GM18858 (cell line): ENCODE measurements at regions not wholly inside any gene's neighbourhood (a gene's known extent, or its start where the extent isn't known, plus 50 kb on each side); places are given as distances from the start of the nearest gene placed in this dataset.
"Not testable (repeated sequence)": the region's sequence is repeated elsewhere in the genome, so short reads cannot be mapped to it uniquely, and the experiment has no call there.

ENCODE experiments used
- ATAC-seq: cut with Tn5 transposase; IDR thresholded peaks from one replicate; pipeline ENCODE4 v1.9.1; 2021; ENCODE audit not compliant: unreplicated experiment

DNA sequence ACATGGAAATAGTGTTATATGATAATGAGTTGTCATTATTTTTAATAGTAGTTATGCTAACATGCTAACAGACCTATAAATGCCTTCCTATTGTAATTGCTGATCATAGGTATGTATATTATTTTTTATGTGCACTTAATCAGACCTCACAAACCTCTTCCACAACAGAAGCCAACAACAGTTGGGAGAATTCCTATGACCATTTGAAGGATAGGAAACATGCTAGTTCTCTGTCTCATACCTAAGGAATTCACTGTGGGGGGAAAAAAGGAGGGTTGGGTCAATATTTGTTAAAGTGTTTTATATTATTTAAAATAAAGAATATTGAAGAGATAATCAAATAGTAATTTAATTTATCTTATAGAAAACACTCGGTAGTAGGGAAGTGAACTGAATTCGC lies 990.9 kb downstream of the EPHA7 start:
- no peak for ATAC-seq

DNA sequence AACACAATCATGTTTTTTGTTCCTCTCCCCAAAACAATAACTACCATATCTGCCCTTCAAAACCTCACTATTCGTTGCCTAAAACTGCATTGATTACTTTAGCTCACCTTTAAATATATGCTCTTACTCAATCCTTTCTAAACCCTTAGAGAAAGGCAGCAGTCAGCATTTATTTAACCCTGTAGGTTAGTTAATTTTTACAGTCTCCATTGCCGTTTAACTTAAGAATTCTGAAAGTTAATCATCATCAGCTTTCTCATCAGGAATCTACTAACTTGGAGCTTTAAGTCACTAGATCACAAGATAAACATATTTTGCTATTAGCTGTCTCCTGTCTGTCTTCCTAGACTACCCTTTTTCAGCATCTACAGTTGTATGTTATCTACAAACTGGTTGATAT lies 991.9 kb downstream of the EPHA7 start:
- ATAC-seq = no peak

DNA sequence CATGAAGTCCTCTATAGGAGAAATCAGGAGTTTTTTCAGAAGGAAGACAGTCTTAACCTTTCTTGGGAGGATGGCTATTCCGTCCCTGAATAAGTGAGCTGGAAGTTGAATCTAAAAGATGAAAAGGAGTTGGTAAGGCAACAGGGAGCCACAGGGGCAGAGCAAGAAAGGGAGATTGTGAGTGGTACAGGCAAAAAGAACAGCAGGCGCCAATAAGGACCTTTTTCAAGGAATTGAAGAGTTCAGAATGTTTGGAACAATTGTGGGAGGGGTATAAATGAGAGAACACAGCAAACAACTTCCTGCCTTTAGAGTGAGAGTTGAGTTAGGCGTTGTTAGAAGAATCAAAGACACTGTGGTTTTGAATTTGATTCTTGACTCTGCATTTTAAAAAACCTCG lies 1003.7 kb downstream of the EPHA7 start:
- no peak for ATAC-seq

DNA sequence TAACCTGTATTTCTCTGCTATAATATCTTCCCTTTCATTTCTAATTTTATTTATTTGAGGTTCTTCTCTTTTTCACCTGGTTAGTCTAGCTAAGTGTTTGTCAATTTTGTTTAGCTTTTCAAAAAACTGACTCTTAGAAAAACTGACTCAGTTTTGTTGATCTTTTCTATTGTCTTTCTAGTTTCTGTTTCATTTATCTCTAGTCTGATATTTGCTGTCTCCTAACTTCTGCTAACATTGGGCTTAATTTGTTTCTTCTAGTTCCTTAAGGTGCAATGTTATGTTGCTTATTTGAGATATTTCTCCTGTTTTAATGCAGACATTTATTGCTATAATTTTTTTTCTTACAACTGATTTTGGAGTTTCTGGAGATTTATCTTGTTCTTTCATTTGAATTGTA lies 1011.0 kb downstream of the EPHA7 start:
- no peak for ATAC-seq

DNA sequence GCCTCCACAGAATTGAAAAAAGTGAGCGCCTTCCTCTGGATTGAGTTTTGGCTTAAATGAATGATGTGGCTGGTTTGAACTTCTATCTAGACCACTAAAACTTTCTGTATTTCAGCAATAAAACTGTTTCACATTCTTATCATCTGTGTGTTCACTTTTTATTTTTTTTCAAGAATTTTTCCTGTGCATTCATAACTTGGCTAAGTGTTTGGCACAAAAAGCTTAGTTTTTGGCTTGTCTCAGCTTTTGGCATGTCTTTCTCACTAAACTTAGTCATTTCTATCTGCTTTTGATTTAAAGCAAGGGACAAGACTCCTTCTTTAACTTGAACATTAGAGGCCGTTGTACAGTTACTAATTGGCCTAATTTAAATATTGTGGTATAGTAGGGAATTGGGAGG lies 1015.1 kb downstream of the EPHA7 start:
- no peak for ATAC-seq

DNA sequence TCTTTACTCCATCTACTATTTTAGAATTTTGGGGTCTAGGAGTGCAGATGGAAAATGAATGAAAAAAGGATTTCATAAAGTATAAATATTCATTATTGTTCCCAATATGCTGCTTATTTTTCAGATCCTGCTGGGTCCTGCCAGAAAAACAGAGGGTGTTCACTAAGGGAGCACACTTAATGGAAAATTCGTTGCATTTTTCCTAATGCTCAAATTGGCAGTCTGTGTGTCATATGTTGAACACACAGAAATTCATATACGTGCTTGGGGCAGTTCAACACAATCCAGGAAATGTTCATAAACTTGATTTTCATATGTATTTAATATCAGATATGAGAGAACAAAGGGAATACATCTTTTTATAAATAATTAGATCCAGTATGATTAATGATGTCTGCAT lies 1019.4 kb downstream of the EPHA7 start:
- no peak for ATAC-seq

DNA sequence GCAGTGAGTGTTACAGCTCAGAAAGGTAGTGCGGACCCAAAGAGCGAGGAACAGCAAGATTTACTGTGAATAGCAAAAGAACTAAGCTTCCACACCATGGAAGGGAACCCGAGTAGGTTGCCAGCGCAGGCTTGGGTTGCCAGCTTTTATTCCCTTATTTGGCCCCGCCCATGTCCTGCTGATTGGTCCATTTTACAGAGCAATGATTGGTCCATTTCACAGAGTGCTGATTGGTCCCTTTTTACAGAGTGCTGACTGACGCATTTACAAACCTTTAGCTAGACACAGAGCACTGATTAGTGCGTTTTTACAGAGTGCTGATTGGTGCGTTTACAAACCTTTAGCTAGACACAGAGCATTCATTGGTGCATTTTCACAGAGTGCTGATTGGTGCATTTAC lies 1030.7 kb downstream of the EPHA7 start:
- not testable (repeated sequence) for ATAC-seq

DNA sequence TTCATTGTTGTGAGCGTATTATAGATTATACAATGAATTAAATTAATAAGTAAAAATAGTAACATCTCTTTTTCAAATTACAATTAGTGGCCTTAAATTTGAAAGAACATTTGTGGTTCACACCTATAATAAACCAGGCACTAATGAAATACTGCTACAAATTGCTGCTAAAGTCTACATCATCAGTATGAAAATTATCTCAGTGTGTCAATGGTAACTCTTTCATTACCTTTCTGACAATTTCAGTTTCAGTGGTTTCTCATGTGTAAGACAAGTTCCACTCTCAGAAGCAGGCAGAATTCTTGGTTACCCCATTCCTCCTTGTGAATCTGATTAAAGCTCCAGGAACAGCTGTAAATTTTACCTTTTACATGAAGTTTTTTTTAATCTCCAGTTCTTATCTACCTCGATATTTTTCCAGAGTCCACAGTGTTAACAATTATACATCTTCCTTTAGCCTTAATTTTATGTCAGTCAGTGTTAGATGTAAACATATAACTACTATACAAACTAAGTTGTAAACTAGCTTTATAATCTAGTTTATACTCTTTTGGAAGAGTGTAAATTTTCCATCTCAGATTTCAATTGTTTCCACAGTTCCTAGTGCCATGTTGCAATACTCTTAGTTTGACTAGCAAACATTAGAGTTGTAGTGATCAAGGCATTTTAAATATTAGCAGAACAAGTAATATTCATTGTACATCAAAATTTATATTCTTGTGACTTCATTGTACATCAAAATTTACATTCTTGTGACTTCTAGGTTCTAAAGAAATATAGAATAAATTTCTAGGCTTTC lies 1038.4 kb downstream of the EPHA7 start:
- peak; percentile 80 for ATAC-seq

DNA sequence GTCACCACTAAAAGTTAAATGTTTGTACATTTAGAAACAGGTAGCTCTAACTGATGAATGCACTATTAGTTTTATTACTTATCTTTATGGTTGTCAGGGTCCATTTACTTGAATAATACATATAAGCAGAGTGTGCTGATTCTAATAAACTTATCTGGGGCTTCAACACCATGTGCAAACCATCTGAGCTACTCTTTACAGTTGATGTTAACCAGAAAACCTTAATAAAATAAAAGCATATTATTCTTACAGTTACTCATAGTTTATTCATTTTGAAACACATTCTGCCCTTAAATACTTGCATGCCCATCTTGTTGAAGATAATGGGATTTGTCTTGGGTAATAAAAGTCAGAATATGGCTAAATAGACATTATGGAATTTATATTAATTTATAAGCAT lies 1042.2 kb downstream of the EPHA7 start:
- ATAC-seq = no peak

DNA sequence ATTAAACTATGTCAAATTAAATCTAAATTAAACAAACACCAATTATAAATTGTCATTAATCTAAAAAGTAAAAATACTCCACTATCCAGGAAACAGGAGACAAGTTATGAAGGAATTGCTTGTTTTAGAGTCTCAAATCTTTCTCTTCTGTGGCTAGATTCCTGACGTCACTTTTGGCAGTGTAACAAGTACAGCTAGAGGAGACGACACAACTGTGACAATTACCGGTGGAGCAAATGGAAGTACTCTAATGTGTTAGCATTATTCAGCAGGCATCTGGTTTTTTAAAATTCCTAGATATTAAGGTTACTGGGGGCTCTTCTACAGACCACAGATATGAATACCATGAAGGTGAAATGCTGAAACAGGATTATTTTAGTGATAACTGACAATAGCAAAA lies 1042.7 kb downstream of the EPHA7 start:
- ATAC-seq = no peak

DNA sequence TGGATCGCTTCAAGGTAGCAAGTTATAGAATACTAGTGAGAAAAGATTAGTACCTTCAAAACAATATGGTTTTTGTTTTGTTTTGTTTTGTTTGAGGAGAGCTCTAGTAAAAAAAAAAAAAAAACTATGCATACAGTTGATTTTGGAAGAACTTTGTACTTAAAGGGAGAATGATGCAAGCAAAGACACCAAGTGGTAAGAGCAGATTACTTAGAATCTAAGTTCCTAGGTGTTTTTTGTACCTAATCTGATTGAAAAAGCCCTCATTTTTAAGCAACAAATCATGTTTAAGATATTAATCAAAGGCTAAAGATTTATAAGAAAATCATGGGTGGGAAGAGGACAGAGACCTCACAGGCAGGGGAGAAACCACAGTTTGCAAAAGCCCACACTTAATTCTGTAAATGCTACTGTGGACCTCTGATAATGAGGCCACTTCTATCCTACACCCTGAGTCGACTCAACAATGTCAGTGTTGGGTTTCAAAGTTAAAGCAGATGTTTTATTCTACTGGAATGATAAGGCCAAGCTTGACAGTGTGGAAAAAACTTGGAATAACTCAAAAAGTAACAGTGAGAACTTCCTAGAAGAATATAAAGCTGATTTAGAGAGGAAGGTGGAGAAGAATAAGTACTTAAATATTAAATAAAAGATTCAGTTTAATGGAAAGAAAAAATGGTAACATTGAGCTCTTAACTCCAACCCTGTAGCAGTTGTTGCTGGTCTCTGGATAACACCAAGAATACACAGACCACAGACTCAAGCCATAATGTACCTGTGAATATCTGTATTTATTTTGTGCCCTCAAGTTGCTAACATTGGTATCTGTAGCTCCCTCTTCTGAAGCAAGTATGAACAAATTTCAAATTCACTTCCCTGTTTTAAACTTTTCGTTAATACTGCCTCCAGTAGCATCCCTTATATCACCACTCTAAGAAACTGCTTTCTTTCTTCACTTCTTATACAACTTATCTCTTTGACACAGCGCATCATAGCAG lies 1047.8 kb downstream of the EPHA7 start:
- ATAC-seq = no peak

DNA sequence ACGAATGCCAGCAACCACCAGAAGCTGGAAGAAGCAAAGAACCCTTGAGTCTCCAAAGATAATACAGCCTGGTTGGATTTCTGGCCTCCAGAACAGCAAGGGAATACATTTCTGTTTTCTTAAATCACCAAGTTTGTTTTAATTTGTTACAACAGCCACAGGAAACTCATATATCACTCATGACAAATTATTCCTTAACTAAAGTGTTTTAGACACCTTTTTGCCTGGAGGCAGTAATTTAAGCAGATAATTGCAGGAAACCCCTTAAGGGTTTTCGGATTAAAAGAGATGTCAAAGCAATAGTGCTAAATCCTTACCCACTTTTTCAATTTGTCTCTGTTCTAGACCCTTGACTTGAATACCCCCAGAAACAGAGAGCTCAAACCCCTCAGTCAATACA lies 1050.0 kb downstream of the EPHA7 start:
- ATAC-seq = no peak

DNA sequence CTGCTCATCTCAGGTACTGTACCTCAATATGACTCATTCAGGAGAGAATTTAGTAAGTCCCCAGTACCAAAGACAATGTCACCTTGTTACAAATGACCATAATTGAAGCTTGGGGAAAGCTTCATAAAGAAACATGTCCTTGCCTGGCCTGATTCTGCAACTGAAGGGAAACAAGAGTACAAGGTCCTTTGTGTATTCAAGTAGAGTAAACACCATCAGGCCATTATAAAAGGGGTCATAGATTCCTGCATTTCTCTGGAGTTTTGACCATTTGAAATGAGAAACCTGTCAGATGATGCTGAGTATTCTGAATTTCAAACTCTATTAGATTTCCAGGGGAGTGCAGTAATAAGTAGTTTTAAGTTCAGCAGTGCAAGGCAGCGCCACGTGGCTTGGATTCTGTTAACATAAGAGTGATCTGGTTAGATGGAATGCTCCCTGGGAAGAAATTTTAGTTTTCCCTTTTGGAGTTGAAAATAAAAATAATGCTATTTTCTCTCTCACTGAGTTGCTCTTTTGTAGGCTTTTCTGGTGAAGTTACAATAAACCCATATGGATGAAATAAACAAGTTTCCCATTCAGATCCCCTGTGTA lies 1054.3 kb downstream of the EPHA7 start:
- no peak for ATAC-seq

DNA sequence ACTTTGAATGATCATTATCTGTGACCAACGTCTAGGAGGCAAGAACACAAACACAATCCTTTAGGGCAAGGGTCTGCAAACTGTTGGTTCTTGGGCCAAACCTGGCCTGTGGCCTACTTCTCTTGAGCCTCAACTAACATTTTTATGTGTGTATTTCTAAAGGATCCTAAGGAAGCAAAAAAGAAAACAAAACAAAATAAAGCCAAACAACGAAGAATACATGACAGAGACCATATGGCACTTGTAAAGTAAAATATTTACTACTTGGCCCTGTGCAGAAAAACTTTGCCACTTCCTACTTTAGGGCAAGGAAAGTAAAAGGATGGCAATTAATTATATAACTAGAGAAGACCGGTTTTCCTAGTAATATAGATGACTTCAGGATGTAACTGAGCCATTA lies 1056.2 kb downstream of the EPHA7 start:
- no peak for ATAC-seq

DNA sequence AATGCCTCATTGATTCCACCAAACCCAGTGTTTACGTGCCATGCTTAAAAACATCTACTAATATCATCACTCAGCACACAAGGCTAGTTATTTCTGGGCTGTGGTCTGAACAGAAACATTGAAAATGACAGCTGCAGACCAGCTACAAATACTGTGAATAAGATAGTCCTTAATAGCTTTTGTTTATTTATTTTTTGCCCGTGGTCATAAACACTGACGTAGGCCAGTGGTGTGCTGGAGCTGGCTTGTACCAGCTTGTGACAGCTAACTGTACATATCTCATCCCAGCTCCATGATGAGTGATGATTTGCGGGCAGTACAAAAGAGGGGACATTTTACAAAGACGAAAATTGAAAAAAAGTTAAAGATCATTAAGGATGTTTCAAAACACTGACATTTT lies 1057.0 kb downstream of the EPHA7 start:
- no peak for ATAC-seq

DNA sequence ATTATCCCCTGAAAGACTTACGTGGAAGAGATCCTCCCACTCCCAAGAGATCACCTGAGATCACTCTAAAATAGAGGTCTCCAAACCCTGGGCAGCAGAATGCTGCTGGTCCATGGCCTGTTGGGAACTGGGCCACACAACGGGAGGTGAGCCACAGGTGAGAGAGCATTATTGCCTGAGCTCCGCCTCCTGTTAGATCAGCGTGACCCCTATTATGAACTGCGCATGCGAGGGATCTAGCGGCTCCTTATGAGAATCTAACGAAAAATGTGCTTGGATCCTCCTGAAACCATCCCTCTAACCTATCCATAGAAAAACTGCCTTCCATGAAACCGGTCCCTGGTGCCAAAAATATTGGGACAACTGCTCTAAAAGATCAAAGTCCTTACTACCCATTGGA lies 1057.4 kb downstream of the EPHA7 start:
- ATAC-seq = no peak

DNA sequence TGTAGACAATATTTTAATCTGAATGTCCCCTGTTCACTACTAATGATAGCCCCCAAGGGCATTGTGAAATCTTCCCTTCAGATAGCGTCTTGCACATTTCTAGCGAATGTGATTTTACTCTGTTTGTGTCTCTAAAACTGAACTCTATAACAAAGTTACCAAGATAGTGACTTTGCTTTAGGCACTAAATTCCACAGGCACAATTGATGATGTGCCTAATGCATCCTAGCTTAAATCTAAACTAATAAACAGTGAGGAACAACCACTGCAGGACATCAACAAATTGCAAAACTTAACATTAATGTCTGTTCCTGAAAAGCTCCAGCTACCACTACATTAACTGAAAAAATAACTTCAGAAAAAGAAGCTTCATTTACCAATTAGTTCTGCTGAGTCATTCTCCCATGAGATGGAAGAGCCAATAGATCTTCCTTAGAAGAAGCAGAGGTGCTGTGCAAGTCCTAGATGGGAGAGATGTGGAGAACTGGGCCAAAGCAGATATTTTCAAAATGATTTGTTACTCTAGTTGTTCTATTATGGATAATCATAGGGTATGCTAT lies 1065.0 kb downstream of the EPHA7 start:
- no peak for ATAC-seq

DNA sequence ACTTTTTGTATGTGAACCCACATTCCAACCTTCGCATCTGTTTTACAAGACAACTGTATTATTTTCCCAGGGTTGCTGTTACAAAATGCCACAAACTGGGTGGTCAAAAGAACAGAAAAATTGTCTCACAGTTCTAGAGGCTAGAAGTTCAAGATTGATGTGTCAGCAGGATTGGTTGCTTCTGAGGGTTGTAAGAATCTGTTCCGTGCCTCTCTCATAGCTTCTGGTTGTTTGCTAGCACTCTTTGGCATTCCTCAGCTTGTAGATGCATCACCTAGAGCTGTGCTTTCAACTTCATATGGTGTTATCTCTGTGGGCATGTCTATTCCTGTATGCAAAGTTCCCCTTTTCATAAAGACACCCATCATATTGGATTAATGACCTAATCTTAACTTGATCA lies 1067.2 kb downstream of the EPHA7 start:
- no peak for ATAC-seq

DNA sequence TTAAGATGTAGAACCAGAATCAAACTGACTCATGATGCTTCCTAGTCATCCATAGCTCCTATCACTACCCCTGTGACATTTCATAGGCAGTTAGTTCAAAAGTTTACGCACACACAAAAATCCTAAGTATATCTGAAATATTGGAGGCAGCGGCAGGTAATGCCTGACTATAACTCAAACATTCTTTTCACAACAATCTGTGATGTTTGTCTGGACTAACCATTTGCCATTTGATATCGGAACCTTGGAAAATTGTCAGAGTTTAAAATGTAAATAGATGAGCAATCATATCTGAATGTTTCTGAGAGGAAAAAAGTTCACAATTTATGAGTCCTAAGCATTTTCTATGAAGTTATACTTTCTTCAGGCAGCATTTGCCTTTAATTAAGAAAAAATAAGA lies 1078.2 kb downstream of the EPHA7 start:
- ATAC-seq = no peak

DNA sequence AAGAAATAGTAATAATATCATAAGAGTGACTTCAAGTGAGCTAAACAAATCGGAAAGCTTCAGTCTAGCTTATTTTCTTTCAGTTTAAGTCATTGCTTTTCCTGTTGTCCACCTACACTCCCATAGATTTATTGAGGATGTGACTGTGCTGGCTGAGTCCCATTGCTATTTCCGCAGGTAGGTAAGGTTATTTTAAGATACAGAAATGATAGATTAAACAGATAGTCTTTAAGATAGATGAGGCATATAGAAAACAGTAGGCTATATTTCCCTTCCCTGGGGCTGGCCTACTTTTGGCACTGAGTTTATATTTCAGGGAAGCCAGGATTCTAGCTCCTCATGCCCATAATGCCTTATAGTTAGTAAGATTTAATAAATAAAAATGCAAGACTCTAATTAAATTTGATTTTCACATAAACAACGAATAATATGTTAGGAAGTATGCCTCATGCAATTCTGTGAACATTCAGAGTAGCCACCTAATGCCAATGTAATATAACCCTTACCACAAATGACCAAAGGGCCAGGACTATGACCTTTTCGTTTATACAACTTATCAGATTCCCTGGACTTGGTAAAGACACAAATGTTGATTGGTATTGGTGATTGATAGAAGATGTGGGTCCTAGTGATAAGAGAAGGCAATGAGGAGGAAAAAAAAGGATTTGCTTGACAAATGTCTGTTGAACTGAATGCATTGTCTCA lies 1079.3 kb downstream of the EPHA7 start:
- ATAC-seq = no peak

DNA sequence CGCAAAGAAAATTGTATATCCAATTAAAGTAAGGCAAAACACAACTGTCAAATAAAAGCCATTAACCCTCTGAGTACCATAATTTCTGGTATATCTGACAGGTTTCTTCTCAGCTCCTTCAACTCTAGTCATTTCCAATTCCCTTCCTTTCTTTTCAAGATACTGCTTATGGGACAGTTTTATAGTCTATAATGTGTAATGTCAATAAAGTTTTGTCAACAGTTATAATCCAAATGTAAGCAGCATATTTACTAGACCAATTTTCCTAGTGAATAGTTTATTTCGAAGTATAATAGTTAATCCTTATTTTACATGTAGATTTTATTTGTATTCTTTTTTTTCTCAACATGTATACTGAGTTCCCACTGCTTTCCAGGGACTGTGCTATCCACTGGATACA lies 1081.8 kb downstream of the EPHA7 start:
- no peak for ATAC-seq
